Upper lobe of right lung (tissue), 1 donor: ENCODE measurements at regions not wholly inside any gene's neighbourhood (a gene's known extent, or its start where the extent isn't known, plus 50 kb on each side); places are given as distances from the start of the nearest gene placed in this dataset.

Experiments used
- ATAC-seq: fragments of 200-7000 bp; cut with Tn5 transposase; one replicate; pipeline ENCODE4 v1.9.1; 2020; ENCODE audit warnings: mild to moderate bottlenecking, moderate library complexity
- DNase-seq: peaks from one replicate; pipeline ENCODE4 v3.0.0-alpha.2; 2020
- H3K27ac ChIP-seq: fragments of 200-600 bp; one replicate; pipeline ENCODE4 v1.8.0; 2022
- H3K27me3 ChIP-seq: fragments of 200-600 bp; one replicate; pipeline ENCODE4 v1.8.0; 2022; ENCODE audit warnings: mild to moderate bottlenecking
- H3K36me3 ChIP-seq: fragments of 200-600 bp; one replicate; pipeline ENCODE4 v1.8.0; 2022
- H3K4me1 ChIP-seq: fragments of 200-600 bp; one replicate; pipeline ENCODE4 v1.8.0; 2022
- H3K4me3 ChIP-seq: fragments of 200-600 bp; one replicate; pipeline ENCODE4 v1.8.0; 2022; ENCODE audit warnings: mild to moderate bottlenecking
- H3K9me3 ChIP-seq: fragments of 200-600 bp; one replicate; pipeline ENCODE4 v1.8.0; 2022
- intact Hi-C: fragments of 100-400 bp; cut with DNase I; formaldehyde crosslinking; loops from one replicate; pipeline ENCODE4 v1.11.0; 2022
- TF ChIP-seq, protein P1 (sequence below): fragments of 200-600 bp; IDR thresholded peaks from one replicate; pipeline ENCODE4 v1.8.0; 2022; ENCODE audit warnings: antibody characterized with exemption
- donor health status: DM: no; HTN: yes; CAD: no; lungs with severe emphysema.

DNA sequence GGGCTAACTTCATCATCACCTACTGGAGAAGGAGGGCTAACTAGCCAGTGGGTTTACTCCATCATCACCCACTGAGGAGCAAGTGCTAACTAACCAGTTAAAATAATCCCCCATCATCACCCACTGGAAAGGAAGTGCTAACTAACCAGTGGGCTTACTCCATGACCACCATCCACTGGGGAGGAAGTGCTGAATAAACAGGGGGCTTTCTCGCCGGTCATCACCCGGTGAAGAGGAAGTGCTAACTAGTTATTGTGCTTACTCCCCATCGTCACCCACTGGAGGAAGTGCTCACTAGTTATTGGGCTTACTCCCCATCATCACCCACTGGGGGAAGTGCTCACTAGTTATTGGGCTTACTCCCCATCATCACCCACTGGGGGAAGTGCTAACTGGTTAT is 124.4 kb upstream of the SALL3 start:
- DNase-seq: no peak
- Histone ChIP-seq H3K9me3 (no peaks in the 10 kb centered on the region), H3K27me3 (peaks cover 6% of the 10 kb centered on the region), H3K27ac (no peak overlapping the region), H3K36me3 (no peaks in the 10 kb centered on the region), H3K4me1 (no peaks in the 10 kb centered on the region), H3K4me3 (no peak overlapping the region)
- no peak for ATAC-seq
- TF ChIP-seq, protein P1, sequence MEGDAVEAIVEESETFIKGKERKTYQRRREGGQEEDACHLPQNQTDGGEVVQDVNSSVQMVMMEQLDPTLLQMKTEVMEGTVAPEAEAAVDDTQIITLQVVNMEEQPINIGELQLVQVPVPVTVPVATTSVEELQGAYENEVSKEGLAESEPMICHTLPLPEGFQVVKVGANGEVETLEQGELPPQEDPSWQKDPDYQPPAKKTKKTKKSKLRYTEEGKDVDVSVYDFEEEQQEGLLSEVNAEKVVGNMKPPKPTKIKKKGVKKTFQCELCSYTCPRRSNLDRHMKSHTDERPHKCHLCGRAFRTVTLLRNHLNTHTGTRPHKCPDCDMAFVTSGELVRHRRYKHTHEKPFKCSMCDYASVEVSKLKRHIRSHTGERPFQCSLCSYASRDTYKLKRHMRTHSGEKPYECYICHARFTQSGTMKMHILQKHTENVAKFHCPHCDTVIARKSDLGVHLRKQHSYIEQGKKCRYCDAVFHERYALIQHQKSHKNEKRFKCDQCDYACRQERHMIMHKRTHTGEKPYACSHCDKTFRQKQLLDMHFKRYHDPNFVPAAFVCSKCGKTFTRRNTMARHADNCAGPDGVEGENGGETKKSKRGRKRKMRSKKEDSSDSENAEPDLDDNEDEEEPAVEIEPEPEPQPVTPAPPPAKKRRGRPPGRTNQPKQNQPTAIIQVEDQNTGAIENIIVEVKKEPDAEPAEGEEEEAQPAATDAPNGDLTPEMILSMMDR: no peak
- intact Hi-C loops: no loop called here

DNA sequence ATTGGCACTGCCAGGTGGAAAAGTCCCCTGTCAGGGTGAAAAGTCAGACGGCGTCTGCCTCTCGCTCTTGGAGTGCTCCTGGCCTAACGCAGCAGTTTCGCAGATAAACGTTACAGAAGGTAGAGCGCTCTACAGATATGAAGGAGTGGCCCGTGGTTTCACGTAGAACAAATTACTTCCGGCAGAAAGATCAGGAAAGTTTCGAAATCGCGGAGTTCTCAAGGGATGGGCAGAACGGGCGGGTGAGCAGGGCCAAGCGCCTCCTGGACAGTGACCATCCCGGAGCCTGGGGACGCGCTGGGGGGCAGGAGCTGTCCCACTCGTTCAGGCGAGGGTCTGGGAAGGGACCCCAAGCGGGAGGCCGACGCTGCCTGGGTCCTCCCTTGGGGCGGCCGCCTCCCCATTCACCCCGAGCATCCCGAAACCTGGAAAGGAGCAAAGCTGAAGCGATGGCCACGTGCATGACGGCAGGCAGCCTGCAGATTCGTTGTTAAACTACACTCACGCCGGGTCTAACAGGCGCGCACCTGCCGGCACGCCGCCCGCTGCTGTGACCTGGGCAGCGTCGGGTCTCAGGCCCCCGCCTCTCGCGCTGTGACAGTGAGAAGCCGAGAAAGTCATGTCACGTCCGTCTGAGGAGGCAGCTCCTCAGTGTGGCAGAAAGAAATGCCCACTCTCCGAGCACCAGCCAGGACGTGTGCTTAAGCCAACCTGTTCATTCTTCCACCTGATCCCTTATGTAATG is 122.9 kb upstream of the SALL3 start:
- no peak overlapping the region for H3K4me3 ChIP-seq
- TF ChIP-seq, protein P1: no peak
- ATAC-seq (no peak), DNase-seq (no peak)
- intact Hi-C loops: no loop called here
- H3K9me3 ChIP-seq: no peaks in the 10 kb centered on the region
- H3K4me1 ChIP-seq: no peaks in the 10 kb centered on the region
- H3K36me3 ChIP-seq: no peaks in the 10 kb centered on the region
- no peak overlapping the region for H3K27ac ChIP-seq
- H3K27me3 ChIP-seq: peaks cover 6% of the 10 kb centered on the region

DNA sequence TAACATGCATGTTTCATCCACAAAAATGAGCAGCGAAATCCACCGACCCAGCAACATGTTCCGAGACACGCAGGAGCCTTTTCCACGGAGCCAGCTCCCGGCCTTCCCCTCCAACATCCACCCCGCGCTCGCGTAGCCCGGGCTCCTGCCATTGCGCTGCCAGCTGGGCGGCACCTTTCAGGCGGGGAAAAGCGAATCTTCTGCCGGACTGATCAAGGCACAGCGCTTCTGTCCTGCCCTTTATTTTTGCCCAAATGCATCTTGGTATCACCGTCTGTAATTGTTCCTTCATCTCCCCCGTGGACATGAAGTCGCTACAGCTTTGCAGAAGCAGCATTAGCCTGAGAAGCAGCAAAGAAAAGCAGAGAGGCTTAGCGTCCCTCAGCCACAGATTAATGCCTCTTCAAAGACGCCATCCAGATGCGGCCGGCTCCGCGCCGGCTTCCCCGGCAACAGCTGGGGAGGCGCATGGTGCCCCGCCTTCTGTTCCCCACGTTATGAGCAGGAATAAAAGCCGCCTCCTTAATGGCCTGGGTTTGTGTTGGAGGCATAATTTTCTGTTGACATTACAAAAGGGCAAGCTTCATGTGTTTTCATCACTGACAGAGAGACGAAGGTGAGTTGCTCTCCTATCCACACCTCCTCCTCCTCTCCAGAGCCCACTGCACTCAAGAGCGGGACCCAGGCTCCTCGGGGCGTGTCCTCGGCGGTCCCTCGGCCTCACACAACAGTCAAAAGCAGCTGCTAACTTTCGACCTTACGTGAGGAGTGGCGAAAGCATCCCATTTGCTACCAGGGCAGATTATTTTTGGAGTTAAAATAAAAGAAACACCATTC is 122.1 kb upstream of the SALL3 start:
- no peaks in the 10 kb centered on the region for H3K4me1 ChIP-seq
- no peaks in the 10 kb centered on the region for H3K36me3 ChIP-seq
- intact Hi-C loops: no loop called here
- no peak overlapping the region for H3K27ac ChIP-seq
- no peak for ATAC-seq
- H3K27me3 ChIP-seq: peaks cover 6% of the 10 kb centered on the region
- no peak for DNase-seq
- H3K9me3 ChIP-seq: no peaks in the 10 kb centered on the region
- H3K4me3 ChIP-seq: no peak overlapping the region
- TF ChIP-seq, protein P1: no peak

DNA sequence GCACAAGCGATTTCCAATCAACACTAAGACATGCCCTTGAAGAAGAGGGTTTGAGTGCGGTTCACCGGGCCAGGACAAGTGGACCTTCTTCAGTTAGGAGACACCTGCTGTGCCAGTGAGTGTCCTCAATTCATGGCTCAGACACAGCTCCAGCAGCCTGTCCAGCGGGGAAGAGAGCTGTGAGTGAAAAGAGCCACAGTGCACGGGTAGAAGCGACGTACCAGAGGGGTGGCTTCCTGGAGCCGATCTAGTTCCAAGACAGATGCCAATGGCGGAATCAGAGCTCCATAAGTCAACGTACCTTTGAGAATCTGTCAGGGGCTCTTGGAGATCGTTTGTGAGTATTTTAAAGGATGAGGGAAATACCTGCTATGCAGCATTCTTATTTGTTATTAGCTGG is 119.9 kb upstream of the SALL3 start:
- Histone ChIP-seq H3K27me3 (peaks cover 11% of the 10 kb centered on the region), H3K36me3 (no peaks in the 10 kb centered on the region), H3K9me3 (no peaks in the 10 kb centered on the region), H3K4me3 (no peak overlapping the region), H3K27ac (no peak overlapping the region), H3K4me1 (no peaks in the 10 kb centered on the region)
- no peak for DNase-seq
- ATAC-seq: no peak
- intact Hi-C loops: no loop called here
- TF ChIP-seq, protein P1: no peak

DNA sequence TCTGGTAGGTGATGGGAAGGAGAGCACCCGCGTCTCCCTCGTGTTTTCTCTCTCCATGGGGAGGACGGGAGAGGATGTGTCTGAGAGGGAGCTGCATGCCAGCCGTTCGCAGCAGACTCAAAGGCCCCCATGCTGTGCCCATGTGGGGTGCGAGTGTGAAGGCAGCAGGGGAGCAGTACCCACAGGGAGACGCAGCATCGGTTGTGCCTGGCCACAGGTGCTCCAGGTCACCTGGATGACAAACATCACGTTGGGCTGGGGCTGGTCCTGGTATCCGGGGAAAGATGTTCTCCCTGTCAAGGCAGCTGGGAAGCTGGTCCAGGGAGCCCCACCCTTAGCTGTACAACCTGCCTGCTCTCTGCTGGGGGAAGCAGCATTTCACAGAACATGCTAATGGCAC is 119.5 kb upstream of the SALL3 start:
- H3K4me3 ChIP-seq: no peak overlapping the region
- no peaks in the 10 kb centered on the region for H3K36me3 ChIP-seq
- intact Hi-C loops: no loop called here
- DNase-seq (no peak), ATAC-seq (no peak)
- no peaks in the 10 kb centered on the region for H3K9me3 ChIP-seq
- no peaks in the 10 kb centered on the region for H3K4me1 ChIP-seq
- H3K27ac ChIP-seq: no peak overlapping the region
- H3K27me3 ChIP-seq: peaks cover 14% of the 10 kb centered on the region
- TF ChIP-seq, protein P1: no peak
